HG02763 (cell line): ENCODE measurements at regions not wholly inside any gene's neighbourhood (a gene's known extent, or its start where the extent isn't known, plus 50 kb on each side); places are given as distances from the start of the nearest gene placed in this dataset.

Experiments used
- ATAC-seq: cut with Tn5 transposase; IDR thresholded peaks from one replicate; pipeline ENCODE4 v1.9.1; 2021; ENCODE audit warnings: mild to moderate bottlenecking, moderate library complexity; ENCODE audit not compliant: unreplicated experiment

DNA sequence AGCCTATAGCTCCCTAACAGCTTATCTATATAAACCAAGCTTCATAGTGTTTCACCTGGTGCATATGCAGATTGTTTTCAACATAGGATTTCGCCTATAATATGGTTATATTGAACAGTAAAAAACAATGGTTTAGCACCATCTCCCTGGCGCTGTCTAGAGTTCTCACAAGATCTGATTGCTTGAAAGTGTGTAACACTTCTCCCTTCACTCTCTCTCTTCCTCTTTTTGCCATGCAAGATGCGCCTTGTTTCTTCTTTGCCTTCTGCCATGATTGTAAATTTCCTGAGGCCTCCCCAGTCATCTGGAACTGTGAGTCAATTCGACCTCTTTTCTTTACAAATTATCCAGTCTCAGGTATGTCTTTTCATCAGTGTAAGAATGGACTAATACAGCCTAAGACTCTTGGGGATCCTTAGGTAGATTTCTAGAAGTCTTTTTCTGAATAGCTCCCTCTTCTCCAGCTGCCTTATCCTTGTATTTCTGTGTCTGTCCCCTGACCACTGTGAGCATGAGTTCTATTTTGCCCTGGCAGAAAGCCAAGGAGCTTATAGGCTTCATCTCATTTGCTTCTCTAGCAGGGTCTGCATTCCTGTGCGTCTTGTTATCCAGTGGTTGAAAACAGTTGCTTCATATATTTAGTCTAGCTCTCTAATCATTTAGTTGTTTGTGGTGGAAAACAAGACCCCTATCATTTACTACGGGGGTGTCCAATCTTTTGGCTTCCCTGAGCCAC, 401.6 kb downstream of the GPD2 start:
- no peak for ATAC-seq

DNA sequence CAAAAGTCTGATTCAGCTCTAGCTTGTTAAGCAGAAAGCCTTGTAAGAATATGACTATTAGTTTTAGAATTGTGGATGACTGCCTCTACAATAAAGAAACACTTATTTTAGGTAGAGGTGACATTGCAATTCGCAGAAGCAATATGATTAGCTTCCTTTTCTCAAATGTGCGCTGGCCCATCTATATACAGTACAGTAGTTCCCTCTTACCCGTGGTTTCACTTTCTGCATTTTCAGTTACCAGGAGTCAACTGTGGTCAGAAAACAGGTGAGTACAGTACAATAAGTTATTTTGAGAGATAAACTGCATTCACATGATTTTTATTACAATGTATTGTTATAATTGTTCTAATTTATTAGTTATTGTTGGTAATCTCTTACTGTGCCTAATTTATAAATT, 405.1 kb downstream of the GPD2 start:
- ATAC-seq = peak; percentile 71

DNA sequence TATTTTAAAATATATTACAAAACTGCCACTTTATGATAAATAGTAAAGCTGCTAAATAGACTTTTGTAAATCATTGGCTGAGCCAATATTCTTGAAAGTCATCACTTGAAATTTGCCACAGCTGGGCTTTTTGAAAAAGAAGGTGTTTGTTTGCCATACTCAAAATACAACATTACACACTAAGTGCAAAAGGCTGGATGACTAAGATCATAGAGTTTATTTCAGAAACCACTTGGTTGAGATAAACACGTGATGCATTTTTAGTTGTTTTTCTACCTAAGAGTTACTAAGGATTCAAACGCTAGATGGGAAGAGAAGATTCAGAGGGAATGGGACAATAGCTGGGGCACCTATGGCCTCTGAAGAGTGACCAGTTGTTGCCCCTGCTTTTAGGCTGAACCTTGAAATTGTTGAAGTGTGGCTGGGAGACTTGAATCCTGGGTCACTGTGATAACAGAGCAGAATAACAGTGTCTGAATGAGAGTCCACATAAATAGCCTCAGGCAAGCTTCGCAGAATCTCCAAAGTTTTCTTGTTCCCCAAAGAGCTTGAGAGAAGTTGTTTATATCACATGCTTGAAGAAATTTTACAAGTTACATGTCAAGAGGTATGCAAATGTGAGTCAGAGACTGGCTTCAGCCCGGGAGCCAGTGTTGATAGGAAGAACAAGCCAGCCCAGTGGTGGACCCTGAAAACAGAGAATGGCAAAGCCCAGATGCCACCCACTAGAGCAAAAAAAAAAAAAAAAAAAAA, 409.8 kb downstream of the GPD2 start:
- no peak for ATAC-seq

- ATAC-seq = no peak
Measured at GRCh38 chr2:156852210-156852609, 405.3 kb upstream of the GALNT5 start.

DNA sequence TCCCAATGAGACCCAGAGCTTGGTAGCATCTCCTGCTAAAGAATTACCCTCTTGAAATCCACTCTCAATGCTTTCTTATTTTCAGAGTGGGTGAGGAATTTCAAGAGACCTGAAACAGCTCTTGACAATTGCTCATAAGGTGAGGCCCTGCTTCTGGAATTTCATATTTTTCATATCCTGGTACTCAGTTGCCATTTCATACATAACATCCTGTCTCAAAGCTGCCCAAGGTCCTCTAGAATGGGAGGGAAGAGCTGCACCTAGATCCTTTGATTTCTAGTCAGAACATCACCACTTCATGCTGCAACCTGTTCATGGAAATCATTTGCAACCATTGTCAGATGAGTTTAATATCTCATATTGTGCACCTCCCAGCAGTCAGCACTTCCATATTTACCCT, 404.8 kb upstream of the GALNT5 start:
- ATAC-seq = no peak

DNA sequence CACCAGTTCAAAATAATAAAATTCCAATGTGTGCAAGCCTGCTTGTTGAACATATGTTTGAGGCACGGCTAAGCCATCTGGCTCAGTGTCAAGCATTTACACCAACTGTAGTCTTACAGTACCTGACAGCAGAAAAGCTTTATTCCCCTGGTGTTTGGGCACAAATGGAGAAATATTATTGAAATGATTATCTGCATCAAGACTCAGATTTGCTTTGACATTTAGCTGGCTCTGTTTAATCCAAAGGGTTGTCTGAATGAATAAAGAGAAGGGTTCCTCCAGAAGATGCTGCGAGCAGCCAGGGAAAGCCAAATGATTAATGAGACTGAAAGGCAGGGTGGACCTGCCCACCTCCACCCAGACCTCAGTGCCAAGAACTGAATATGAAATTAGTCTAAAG, 393.2 kb upstream of the GALNT5 start:
- no peak for ATAC-seq

GRCh38 chr2:156864753-156865152, 392.8 kb upstream of the GALNT5 start:
- ATAC-seq = no peak

- no peak for ATAC-seq
Measured at GRCh38 chr2:156867201-156867600, 390.3 kb upstream of the GALNT5 start.

DNA sequence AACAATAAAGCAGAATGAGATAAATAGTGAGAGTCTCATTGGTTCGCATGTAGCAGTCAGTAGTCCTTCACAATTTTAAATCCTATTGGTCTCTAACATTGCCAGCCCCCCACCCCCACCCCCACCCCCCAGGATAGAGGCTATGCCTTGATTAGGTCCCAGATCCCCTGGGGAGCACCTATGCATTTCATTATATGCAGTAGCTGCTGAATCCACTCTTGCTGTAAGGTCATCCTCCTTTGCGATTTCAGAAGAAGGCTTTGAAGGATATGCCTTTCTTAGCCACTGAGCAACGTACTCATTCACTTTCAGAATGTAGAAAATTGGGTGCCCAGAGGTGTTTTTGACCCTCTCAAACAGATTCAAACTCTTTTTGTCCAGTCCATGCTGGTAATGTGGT, 382.8 kb upstream of the GALNT5 start:
- no peak for ATAC-seq

DNA sequence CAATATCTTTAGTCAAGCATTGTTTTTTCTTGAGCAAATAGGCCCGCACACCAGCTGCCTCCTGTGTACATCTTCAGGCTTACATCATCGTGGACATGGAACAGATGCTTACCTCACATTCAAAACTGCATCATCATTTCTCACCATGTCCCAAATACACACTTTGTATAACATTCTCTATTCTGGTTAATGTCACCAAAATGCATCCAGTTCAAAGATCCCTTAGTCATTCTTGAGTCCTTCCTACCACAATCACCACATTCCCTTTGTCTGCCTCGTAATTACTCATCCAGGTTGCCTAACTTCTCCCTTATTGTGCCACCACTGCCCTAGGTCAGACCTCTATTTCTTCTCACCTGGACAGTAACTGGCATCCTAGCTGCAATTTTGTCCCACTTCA, 373.7 kb upstream of the GALNT5 start:
- no peak for ATAC-seq

DNA sequence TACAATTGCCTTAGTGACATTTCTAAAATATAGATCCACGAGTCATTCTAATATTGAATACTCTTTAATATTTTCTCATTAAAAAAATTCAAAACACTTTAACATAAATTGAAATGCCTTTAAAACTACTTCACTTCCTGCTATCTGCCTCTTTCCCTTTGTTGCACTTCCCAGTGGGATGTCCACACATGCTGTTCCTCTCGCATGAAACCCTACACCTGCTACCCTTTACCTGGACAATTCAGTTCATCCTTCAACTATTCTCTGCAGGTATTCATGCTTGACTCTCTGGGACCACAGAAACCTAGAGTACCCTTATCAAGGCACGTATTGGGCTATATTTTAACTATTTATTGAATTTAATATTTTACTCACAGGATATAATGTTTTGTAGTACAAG, 373.3 kb upstream of the GALNT5 start:
- no peak for ATAC-seq

DNA sequence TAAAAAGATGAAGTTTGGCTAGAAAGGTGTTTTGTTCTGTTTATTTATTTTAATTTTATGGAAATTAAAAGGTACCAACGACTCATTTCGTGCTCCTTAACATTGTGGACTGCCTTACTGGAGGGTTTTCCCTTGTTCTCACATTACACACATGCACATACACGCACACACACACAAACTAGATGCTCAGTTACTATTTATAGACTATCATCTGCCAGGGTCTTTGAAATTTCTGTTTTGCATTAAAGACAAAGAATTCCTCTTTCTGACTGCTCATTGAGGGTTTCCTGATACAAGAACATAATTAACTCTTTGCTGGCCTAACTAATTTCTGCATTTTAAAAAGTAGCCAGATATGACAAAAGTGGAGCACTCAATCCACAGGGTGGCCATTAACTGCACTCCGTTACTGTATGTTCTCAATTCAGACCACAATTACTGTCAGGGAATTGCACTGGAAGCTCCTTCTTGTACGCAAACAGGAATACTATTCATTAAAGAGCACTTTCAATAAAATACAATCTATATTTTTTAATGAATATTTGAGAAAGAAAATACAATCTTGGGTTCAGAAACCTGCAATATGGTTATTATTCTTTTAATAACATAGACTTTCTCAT, 366.9 kb upstream of the GALNT5 start:
- no peak for ATAC-seq

DNA sequence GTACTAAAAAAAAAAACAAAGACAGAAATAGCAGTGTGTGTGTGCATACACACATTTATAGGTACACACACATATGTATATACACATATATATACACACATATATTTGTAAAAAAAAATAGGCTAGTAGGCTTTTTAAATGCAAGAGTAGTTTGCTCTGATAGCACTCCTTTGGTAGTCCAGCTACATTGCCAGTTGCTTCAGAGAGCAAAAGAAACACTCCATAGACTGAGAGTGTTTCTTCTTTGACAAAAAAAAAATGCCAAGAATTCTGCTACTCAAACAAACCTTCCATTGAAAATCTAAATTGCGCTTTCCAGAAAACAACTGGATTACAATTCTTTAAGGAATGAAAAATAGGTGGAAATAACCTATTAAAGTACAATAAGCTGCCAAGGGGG, 365.9 kb upstream of the GALNT5 start:
- ATAC-seq = no peak

- ATAC-seq = no peak
Measured at GRCh38 chr2:156892467-156893281, 364.8 kb upstream of the GALNT5 start.

DNA sequence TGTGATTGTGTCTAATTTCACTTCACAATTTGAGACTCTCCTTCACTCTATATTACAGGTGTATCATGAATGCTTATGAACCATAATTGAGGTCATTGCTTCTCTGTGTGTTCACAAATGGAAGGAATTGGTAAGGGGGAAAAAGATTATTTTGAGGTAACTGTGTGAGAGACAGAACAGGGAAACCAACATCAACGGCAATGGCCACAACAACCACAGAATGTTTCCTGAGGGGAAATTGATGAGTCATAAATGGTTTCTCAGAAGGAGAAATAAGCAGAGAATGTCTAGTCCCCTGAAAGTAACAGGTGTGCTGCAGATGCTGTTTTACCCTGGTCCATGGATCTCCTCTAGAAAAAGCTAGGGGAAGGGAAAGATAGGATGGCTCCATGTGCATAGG, 361.2 kb upstream of the GALNT5 start:
- ATAC-seq = peak; percentile 98

- ATAC-seq = no peak
Measured at GRCh38 chr2:156897548-156897947, 360.0 kb upstream of the GALNT5 start.

GRCh38 chr2:156901373-156902031, 356.0 kb upstream of the GALNT5 start:
- ATAC-seq = no peak

- ATAC-seq = no peak
Measured at GRCh38 chr2:156903335-156903734, 354.2 kb upstream of the GALNT5 start.

DNA sequence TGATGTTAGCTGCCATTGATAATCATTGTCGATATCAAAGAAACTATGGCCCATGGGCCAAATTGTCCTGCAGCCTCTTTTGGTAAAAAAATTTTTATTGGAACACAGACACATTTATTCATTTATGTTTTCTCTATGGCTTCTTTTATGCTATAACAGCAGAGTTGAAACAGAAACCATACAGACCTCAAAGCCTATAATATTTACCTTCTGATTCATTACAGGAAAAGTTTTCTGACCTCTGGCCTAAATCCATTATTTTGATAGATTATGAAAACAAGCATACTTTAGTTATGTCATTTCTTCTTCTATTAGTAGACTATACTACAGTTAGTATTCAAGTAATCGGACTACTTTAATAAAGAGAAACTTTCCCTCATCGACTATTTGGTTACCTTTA, 349.7 kb upstream of the GALNT5 start:
- peak; percentile 64 for ATAC-seq

DNA sequence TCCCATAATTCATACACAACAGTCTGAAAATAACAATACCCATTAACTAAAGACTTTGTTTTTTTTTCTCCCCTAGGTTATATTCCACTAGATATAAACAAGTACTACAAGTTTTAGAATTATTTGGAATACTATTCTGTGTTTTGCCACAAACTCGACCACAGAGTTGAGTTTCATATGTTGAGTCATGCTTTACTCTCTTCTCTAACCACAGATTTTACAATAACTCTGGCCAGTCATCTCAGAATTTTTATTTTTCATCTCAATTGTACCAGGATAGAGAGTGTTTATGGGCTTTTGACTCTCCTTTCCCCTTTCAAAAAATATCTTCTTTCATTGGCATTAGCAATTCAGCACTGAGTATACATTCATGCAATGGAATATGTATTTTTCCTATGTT, 348.7 kb upstream of the GALNT5 start:
- ATAC-seq = peak; percentile 77

GRCh38 chr2:156909983-156910382, 347.5 kb upstream of the GALNT5 start:
- no peak for ATAC-seq
